Loucy (cell line): ENCODE measurements at regions not wholly inside any gene's neighbourhood (a gene's known extent, or its start where the extent isn't known, plus 50 kb on each side); places are given as distances from the start of the nearest gene placed in this dataset.
"Not testable (repeated sequence)": the region's sequence is repeated elsewhere in the genome, so short reads cannot be mapped to it uniquely, and the experiment has no call there.

Experiments used
- H2AFZ ChIP-seq: fragments of 200-600 bp; sonication (generic); 2 replicates; pipeline ENCODE4 v1.6.0; 2016; ENCODE audit warnings: antibody characterized with exemption, mild to moderate bottlenecking, low read length, moderate library complexity
- H3F3A ChIP-seq: fragments of 200-600 bp; 2 replicates; pipeline ENCODE4 v1.6.0; 2016; ENCODE audit warnings: antibody characterized with exemption, low read depth, mild to moderate bottlenecking
- H3K27me3 ChIP-seq: fragments of 200-600 bp; sonication (generic); 2 replicates; pipeline ENCODE4 v1.6.1; 2014; ENCODE audit warnings: low read length, mild to moderate bottlenecking; ENCODE audit not compliant: insufficient read depth, poor library complexity, severe bottlenecking
- H3K36me3 ChIP-seq: fragments of 200-600 bp; sonication (generic); 2 replicates; pipeline ENCODE4 v1.6.1; 2016; ENCODE audit warnings: low read length; ENCODE audit not compliant: insufficient read depth
- H3K4me1 ChIP-seq: fragments of 200-600 bp; sonication (generic); 2 replicates; pipeline ENCODE4 v1.5.1; 2014; ENCODE audit warnings: low read length, mild to moderate bottlenecking; ENCODE audit not compliant: insufficient read depth, poor library complexity, severe bottlenecking
- H3K4me2 ChIP-seq: fragments of 200-600 bp; sonication (generic); 2 replicates; pipeline ENCODE4 v1.6.0; 2014; ENCODE audit warnings: antibody characterized with exemption, low read length, low read depth, mild to moderate bottlenecking; ENCODE audit not compliant: poor library complexity, severe bottlenecking
- H3K4me3 ChIP-seq: fragments of 200-600 bp; sonication (generic); 2 replicates; pipeline ENCODE4 v1.5.1; 2014; ENCODE audit warnings: low read length, mild to moderate bottlenecking, mixed read lengths; ENCODE audit not compliant: poor library complexity, severe bottlenecking
- H3K79me2 ChIP-seq: fragments of 200-600 bp; sonication (generic); 2 replicates; pipeline ENCODE4 v1.6.1; 2014; ENCODE audit warnings: low read length; ENCODE audit not compliant: insufficient read depth
- H3K9ac ChIP-seq: fragments of 200-600 bp; sonication (generic); 2 replicates; pipeline ENCODE4 v1.6.0; 2014; ENCODE audit warnings: mild to moderate bottlenecking, low read depth, low read length, moderate library complexity; ENCODE audit not compliant: poor library complexity, severe bottlenecking
- H3K9me2 ChIP-seq: fragments of 200-600 bp; sonication (generic); replicated peaks from 2 replicates; pipeline ENCODE4 v1.6.1; 2016; ENCODE audit warnings: low read depth, low read length, mixed read lengths
- H3K9me3 ChIP-seq: fragments of 200-600 bp; sonication (generic); 2 replicates; pipeline ENCODE4 v1.6.1; 2014; ENCODE audit warnings: mild to moderate bottlenecking, antibody characterized with exemption, low read length, low read depth; ENCODE audit not compliant: insufficient read depth
- H4K20me1 ChIP-seq: fragments of 200-600 bp; sonication (generic); 2 replicates; pipeline ENCODE4 v1.6.0; 2014; ENCODE audit warnings: antibody characterized with exemption, low read length, mild to moderate bottlenecking; ENCODE audit not compliant: insufficient read depth, poor library complexity, severe bottlenecking

DNA sequence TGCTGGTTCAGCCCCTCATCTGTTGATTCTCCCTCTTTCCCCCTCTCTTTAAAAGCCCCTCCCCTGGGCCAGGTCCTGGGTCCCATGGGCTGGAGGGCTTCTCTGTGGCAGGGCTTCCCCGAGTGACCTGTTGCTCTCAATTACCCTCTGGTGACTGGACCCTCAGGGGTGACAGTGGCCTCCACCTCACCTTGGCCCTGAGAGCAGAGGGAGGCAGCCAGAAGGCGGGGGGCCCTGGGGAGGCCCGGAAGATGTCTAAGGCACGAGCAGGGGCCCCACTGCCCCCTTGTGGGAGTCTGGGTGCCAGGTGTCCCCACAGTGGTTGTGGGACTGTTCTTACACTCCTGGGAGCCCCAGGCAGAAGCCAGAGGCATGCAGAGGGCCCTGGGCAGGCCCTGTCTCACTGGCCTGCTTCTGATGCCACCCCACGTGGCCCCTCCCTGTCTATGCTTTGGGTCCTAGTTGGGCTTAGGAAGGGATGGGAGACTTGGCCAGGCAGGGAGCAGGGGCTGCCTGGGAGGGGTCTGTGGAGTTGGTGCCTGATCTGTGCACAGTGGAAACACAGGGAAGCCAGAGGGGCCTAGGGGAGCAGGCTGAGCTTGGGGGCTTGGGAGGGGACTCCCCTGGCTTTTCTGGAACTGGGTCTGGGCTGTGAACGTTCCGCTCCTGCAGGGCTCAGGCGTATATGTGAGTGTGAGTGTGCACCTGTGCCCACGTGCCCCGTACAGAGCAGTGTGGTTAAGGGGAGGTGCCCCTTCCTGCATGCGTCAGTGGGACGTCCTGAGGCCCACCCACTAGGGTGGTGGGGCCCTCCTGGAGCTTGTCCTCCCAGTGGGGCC lies 179.7 kb downstream of the TMEM121 start:
- H3K4me2 ChIP-seq, H3K9ac ChIP-seq, H3K79me2 ChIP-seq, H3K36me3 ChIP-seq, H3F3A ChIP-seq, H3K9me3 ChIP-seq, H3K4me1 ChIP-seq, H4K20me1 ChIP-seq, H3K4me3 ChIP-seq, H2AFZ ChIP-seq, H3K9me2 ChIP-seq, H3K27me3 ChIP-seq: not testable (repeated sequence)

DNA sequence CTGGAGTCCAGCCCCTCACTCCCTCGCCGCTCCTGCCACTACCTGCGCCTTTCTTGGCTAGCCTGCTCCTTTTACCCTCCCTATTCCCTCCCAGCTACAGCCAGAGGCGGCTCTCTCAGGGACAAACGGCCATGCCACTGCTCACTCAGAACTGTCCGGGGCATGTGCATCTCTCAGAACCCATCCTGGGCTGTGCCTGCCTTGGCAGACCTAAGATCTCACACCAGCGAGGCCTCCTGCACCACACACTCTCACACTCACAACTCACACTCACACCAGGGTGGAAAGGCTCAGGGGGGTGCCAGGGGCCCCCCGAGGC lies 180.3 kb downstream of the TMEM121 start:
- H3K4me3 ChIP-seq, H3K4me2 ChIP-seq, H3K36me3 ChIP-seq, H3K9ac ChIP-seq, H4K20me1 ChIP-seq, H3K9me2 ChIP-seq, H3K79me2 ChIP-seq, H3K27me3 ChIP-seq, H3K9me3 ChIP-seq, H3F3A ChIP-seq, H2AFZ ChIP-seq, H3K4me1 ChIP-seq: not testable (repeated sequence)

DNA sequence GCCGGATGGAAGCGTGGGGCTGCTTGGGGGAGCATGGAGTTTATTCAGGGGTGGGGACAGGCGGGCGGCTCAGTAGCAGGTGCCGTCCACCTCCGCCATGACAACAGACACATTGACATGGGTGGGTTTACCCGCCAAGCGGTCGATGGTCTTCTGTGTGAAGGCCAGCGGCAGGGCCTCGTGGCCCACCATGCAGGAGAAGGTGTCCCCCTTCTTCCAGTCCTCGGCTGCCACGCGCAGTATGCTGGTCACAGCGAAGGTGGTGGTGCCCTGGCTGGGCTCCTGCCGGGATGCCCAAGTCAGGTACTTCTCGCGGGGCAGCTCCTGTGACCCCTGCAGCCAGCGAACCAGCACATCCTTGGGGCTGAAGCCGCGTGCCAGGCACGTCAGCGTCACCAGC lies 180.7 kb downstream of the TMEM121 start:
- H3K79me2 ChIP-seq, H3K9me2 ChIP-seq, H2AFZ ChIP-seq, H3K9ac ChIP-seq, H3K9me3 ChIP-seq, H3K4me2 ChIP-seq, H3F3A ChIP-seq, H3K4me1 ChIP-seq, H4K20me1 ChIP-seq, H3K27me3 ChIP-seq, H3K4me3 ChIP-seq, H3K36me3 ChIP-seq: not testable (repeated sequence)

DNA sequence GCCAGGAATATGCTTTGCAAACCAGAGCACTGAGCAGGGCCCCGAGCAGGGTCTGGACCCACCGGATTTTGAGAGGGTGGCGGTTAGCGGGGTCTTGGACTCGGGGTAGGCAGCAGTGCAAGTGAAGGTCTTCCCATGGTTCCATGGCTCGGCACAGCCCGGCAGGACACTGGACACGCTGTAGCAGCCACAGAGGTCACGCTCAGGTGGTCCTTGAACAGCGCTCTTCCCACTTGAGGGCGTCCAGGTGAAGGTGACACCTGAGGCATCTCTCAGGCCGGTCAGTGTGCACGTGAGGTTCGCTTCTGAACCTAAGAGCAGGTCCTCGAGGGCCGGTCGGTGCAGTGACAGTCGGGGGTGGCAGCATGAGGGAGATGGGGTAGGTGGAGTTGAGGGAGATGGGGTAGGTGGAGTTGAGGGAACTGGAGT lies 181.4 kb downstream of the TMEM121 start:
- not testable (repeated sequence) for H3K27me3 ChIP-seq, H3K36me3 ChIP-seq, H3K9ac ChIP-seq, H3K4me2 ChIP-seq, H3K4me3 ChIP-seq, H3F3A ChIP-seq, H4K20me1 ChIP-seq, H3K9me3 ChIP-seq, H3K79me2 ChIP-seq, H3K9me2 ChIP-seq, H2AFZ ChIP-seq, H3K4me1 ChIP-seq

DNA sequence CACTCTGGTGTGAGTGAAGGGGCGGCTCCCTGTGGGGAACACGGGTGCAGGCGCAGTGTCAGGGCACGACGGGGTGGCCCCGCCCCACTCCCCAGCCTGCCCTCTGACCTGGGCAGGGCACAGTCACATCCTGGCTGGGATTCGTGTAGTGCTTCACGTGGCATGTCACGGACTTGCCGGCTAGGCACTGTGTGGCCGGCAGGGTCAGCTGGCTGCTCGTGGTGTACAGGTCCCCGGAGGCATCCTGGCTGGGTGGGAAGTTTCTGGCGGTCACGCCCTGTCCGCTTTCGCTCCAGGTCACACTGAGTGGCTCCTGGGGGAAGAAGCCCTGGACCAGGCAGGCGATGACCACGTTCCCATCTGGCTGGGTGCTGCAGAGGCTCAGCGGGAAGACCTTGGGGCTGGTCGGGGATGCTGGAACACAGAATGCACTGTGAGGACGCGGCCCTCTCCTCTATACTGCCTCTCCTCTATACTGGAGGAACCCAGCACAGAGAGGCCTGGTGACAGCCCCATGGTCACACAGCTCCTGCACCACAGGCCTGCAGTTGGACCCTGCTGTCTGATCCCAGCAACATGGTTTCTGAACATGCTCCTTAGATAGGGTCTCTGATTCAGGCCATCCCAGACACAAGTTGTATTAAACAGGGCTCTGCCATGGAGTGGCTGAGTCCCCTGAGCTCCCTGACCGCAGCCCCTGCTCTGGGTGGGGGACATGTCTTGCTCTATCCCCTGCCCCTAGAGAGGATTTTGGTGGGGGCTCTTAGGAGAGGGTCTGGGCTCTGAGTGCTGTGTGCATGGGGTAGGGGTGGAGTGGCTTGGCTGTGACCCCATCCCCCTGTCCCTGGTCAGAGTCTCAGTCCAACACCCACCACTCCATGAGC lies 182.1 kb downstream of the TMEM121 start:
- not testable (repeated sequence) for H3K4me1 ChIP-seq, H3K9me2 ChIP-seq, H3K4me2 ChIP-seq, H2AFZ ChIP-seq, H3K27me3 ChIP-seq, H4K20me1 ChIP-seq, H3K4me3 ChIP-seq, H3K79me2 ChIP-seq, H3K36me3 ChIP-seq, H3K9me3 ChIP-seq, H3K9ac ChIP-seq, H3F3A ChIP-seq
